HEK293T (cell line): ENCODE measurements at regions not wholly inside any gene's neighbourhood (a gene's known extent, or its start where the extent isn't known, plus 50 kb on each side); places are given as distances from the start of the nearest gene placed in this dataset.
"Not testable (repeated sequence)": the region's sequence is repeated elsewhere in the genome, so short reads cannot be mapped to it uniquely, and the experiment has no call there.

Experiments used
- CTCF ChIA-PET: fragments of 350-600 bp; formaldehyde crosslinking; extraction: SDS; loops from one replicate; lab custom pipeline; 2021; ENCODE audit warnings: antibody characterized with exemption, inconsistent platforms; lab: Yijun Ruan, JAX
- POLR2A ChIA-PET: fragments of 350-600 bp; formaldehyde crosslinking; extraction: SDS; loops from one replicate; lab custom pipeline; 2020; ENCODE audit warnings: antibody characterized with exemption, inconsistent platforms; lab: Yijun Ruan, JAX
- DNase-seq: peaks from one replicate; pipeline ENCODE4 v3.0.0; 2012; ENCODE audit warnings: mixed read lengths; ENCODE audit errors: extremely low spot score
- ARNT ChIP-seq: fragments of 450-650 bp; IDR thresholded peaks from 2 replicates; pipeline ENCODE4 v1.6.1; 2017; ENCODE audit warnings: mild to moderate bottlenecking
- BHLHE40 ChIP-seq: fragments of 450-650 bp; IDR thresholded peaks from 2 replicates; pipeline ENCODE4 v1.6.1; 2016; ENCODE audit warnings: mild to moderate bottlenecking, moderate library complexity, borderline replicate concordance
- CTBP1 ChIP-seq: fragments of 450-650 bp; IDR thresholded peaks from 2 replicates; pipeline ENCODE4 v1.6.1; 2016; ENCODE audit warnings: borderline replicate concordance
- ELF4 ChIP-seq: fragments of 450-650 bp; IDR thresholded peaks from 2 replicates; pipeline ENCODE4 v1.6.1; 2017; ENCODE audit warnings: antibody characterized with exemption
- FOXA1 ChIP-seq: fragments of 450-650 bp; IDR thresholded peaks from 2 replicates; pipeline ENCODE4 v1.6.1; 2016; ENCODE audit warnings: mild to moderate bottlenecking
- FOXK2 ChIP-seq: fragments of 450-650 bp; IDR thresholded peaks from 2 replicates; pipeline ENCODE4 v1.6.1; 2016; ENCODE audit warnings: mild to moderate bottlenecking
- FOXM1 ChIP-seq: fragments of 450-650 bp; IDR thresholded peaks from 2 replicates; pipeline ENCODE4 v1.6.1; 2017; ENCODE audit warnings: mild to moderate bottlenecking, borderline replicate concordance
- HDGF ChIP-seq: fragments of 450-650 bp; IDR thresholded peaks from 2 replicates; pipeline ENCODE4 v1.6.1; 2017; ENCODE audit warnings: antibody characterized with exemption, borderline replicate concordance
- L3MBTL2 ChIP-seq: fragments of 450-650 bp; conservative IDR thresholded peaks from 2 replicates; pipeline ENCODE4 v1.6.1; 2016; ENCODE audit warnings: mild to moderate bottlenecking
- LEF1 ChIP-seq: fragments of 450-650 bp; IDR thresholded peaks from 2 replicates; pipeline ENCODE4 v1.6.1; 2017; ENCODE audit warnings: mild to moderate bottlenecking, borderline replicate concordance
- PKNOX1 ChIP-seq: fragments of 450-650 bp; IDR thresholded peaks from 2 replicates; pipeline ENCODE4 v1.6.1; 2016
- SP1 ChIP-seq: fragments of 450-650 bp; IDR thresholded peaks from 2 replicates; pipeline ENCODE4 v1.6.1; 2017
- SUZ12 ChIP-seq: fragments of 450-650 bp; IDR thresholded peaks from 2 replicates; pipeline ENCODE4 v1.6.1; 2016; ENCODE audit warnings: mild to moderate bottlenecking
- TARDBP ChIP-seq: fragments of 450-650 bp; IDR thresholded peaks from 2 replicates; pipeline ENCODE4 v1.6.1; 2016
- ZNF384 ChIP-seq: fragments of 450-650 bp; IDR thresholded peaks from 2 replicates; pipeline ENCODE4 v1.6.1; 2016

- ChIA-PET CTCF (no interaction called here), POLR2A (no interaction called here)
- DNase-seq, result no peak
- no peak for TF ChIP-seq SUZ12
- TF ChIP-seq ZNF384, result no peak
- TF ChIP-seq L3MBTL2, result no peak
- TF ChIP-seq BHLHE40, result no peak
Measured at GRCh38 chr12:74250891-74251290, 286.7 kb upstream of the ATXN7L3B start.

- CTCF ChIA-PET, DNase-seq, POLR2A ChIA-PET: not testable (repeated sequence)
Measured at GRCh38 chr12:74253826-74254225, 283.8 kb upstream of the ATXN7L3B start.

- DNase-seq, result no peak
- TF ChIP-seq FOXA1 (no peak), ELF4 (no peak), SP1 (no peak), ZNF384 (no peak), ARNT (no peak), PKNOX1 (no peak), L3MBTL2 (no peak), HDGF (no peak)
- ChIA-PET CTCF (no interaction called here), POLR2A (no interaction called here)
Measured at GRCh38 chr12:74254784-74255183, 282.9 kb upstream of the ATXN7L3B start.

GRCh38 chr12:74259199-74259598, 278.4 kb upstream of the ATXN7L3B start:
- ChIA-PET CTCF (no interaction called here), POLR2A (no interaction called here)
- DNase-seq, result no peak
- TF ChIP-seq LEF1 (no peak), ELF4 (no peak)

DNA sequence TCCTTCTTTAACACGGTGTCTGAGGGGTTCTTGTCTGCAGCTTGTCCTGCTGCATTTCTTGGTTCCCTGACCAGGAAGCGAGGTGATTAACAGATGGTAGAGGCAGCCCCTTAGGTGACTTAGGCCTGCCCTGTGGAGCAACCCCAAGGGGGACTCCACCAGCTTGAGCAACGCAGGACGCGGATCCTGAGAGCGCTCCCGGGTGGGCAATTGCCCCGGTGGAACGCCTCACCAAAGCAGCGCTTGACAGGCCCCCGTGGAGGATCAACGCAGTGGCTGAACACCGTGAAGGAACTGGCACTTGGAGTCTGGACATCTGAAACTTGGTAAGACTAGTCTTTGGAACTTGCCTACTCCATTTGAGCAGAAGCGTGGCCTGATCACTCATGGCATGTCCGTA, 272.9 kb upstream of the ATXN7L3B start:
- ChIA-PET POLR2A (no interaction called here), CTCF (no interaction called here)
- TF ChIP-seq FOXK2 (no peak), BHLHE40 (no peak), HDGF (no peak), LEF1 (no peak), FOXM1 (no peak), SUZ12 (no peak), CTBP1 (no peak), ARNT (no peak), TARDBP (no peak), ZNF384 (no peak), L3MBTL2 (no peak), ELF4 (no peak), FOXA1 (no peak)
- DNase-seq, result no peak

DNA sequence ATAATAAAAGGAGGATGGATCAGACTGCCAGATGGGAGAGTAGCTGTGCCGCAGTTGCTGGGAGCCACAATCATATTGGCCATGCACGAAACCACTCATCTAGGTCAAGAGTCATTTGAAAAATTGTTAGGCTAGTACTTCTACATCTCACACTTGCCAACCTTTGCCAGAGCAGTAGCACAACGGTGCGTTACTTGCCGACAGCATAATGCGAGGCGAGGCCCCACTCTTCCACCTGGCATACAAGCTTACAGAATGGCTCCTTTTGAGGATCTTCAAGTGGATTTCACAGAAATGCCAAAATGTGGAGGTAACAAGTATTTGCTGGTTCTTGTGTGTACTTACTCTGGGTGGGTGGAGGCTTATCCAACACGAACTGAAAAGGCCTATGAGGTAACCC, 268.3 kb upstream of the ATXN7L3B start:
- POLR2A ChIA-PET, CTCF ChIA-PET, DNase-seq: not testable (repeated sequence)

DNA sequence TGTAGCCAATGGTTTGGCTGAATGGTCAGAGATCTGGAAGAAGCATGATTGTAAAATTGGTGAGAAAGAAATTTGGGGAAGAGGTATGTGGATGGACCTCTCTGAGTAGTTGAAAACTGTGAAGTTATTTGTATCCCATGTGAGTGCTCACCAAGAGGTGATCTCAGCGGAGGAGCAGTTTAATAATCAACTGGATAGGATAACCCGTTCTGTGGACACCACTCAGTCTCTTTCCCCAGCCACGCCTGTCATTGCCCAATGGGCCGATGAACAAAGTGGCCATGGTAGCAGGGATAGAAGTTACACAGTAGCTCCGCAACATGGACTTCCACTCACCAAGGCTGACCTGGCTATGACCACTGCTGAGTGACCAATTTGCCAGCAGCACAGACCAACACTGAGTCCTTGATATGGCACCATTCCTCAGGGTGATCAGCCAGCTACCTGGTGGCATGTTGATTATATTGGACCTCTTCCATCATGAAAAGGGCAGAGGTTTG, 257.4 kb upstream of the ATXN7L3B start:
- no peak for TF ChIP-seq BHLHE40
- TF ChIP-seq ELF4, result no peak
- TF ChIP-seq FOXM1, result no peak
- TF ChIP-seq TARDBP, result no peak
- no peak for TF ChIP-seq ARNT
- TF ChIP-seq FOXA1, result no peak
- TF ChIP-seq PKNOX1, result no peak
- no peak for TF ChIP-seq CTBP1
- no peak for TF ChIP-seq FOXK2
- POLR2A ChIA-PET, result no interaction called here
- DNase-seq, result no peak
- CTCF ChIA-PET, result no interaction called here

GRCh38 chr12:74281401-74282180, 256.0 kb upstream of the ATXN7L3B start:
- CTCF ChIA-PET, POLR2A ChIA-PET, DNase-seq: not testable (repeated sequence)

- ChIA-PET CTCF (no interaction called here), POLR2A (no interaction called here)
- no peak for DNase-seq
- no peak for TF ChIP-seq TARDBP
- TF ChIP-seq FOXK2, result no peak
Measured at GRCh38 chr12:74283646-74284045, 254.0 kb upstream of the ATXN7L3B start.
